GM12878 (cell line): ENCODE measurements at regions not wholly inside any gene's neighbourhood (a gene's known extent, or its start where the extent isn't known, plus 50 kb on each side); places are given as distances from the start of the nearest gene placed in this dataset.

Experiments used
- ATAC-seq: fragments of 200-7000 bp; cut with Tn5 transposase; 3 replicates; pipeline ENCODE4 v1.9.1; 2020; ENCODE audit warnings: mild to moderate bottlenecking, moderate library complexity
- BruUV-seq: library from RNA; stranded (reverse); fragments of 400-500 nt; replicated peaks from 2 replicates; lab custom pipeline; 2021; lab: Mats Ljungman, UMichigan
- CTCF ChIA-PET: fragments of 300-600 bp; sonication (Branson Sonifier 250); formaldehyde crosslinking; extraction: SDS; loops from one replicate; lab custom pipeline; 2021; ENCODE audit warnings: inconsistent platforms; lab: Yijun Ruan, JAX
- POLR2A ChIA-PET: fragments of 350-600 bp; formaldehyde crosslinking; extraction: SDS; loops from one replicate; lab custom pipeline; 2021; ENCODE audit warnings: inconsistent platforms; lab: Charles Lee
- RAD21 ChIA-PET: fragments of 300-600 bp; sonication (Branson Sonifier 250); formaldehyde crosslinking; loops from one replicate; lab custom pipeline; 2023; ENCODE audit warnings: antibody characterized with exemption; ENCODE audit not compliant: unreplicated experiment; lab: Charles Lee
- SMC1A ChIA-PET: fragments of 300-600 bp; sonication (Branson Sonifier 250); formaldehyde crosslinking; loops from one replicate; lab custom pipeline; 2023; ENCODE audit not compliant: unreplicated experiment, uncharacterized antibody; lab: Charles Lee
- DNase-seq: peaks from one replicate; pipeline ENCODE4 v3.0.0-alpha.2; 2011; ENCODE audit warnings: low read depth, low spot score
- FAIRE-seq: peaks from 3 replicates; lab custom pipeline; 2011; peaks lifted over from hg19 to GRCh38; lab: Jason Lieb, UNC
- H2AFZ ChIP-seq: 2 replicates; pipeline ENCODE4 v1.6.0; 2011; ENCODE audit warnings: low read depth, low read length, control low read depth; ENCODE audit not compliant: control insufficient read depth
- H3K27ac ChIP-seq: 2 replicates; pipeline ENCODE4 v1.5.1; 2011; ENCODE audit warnings: control low read depth; ENCODE audit not compliant: control insufficient read depth, insufficient read depth
- H3K27me3 ChIP-seq, 2 experiments: replicated peaks in 1 of 2; 2 replicates each; pipeline versions ENCODE4 v1.6.0 to v1.6.1; 2011; ENCODE audit warnings: low read length in 1 of 2; ENCODE audit not compliant: control insufficient read depth in 2 of 2, insufficient read depth in 2 of 2
- H3K36me3 ChIP-seq, 2 experiments: 2 replicates each; pipeline ENCODE4 v1.5.1; 2011; ENCODE audit warnings: low read length in 1 of 2; ENCODE audit not compliant: control insufficient read depth in 2 of 2, insufficient read depth in 2 of 2
- H3K4me1 ChIP-seq: 2 replicates; pipeline ENCODE4 v1.6.1; 2011; ENCODE audit warnings: mild to moderate bottlenecking, low read length, moderate library complexity, mixed read lengths; ENCODE audit not compliant: control insufficient read depth, insufficient read depth
- H3K4me2 ChIP-seq: 2 replicates; pipeline ENCODE4 v1.6.0; 2011; ENCODE audit warnings: control low read depth; ENCODE audit not compliant: control insufficient read depth, insufficient read depth
- H3K4me3 ChIP-seq: fragments of 200-600 bp; sonication (generic); 2 replicates; pipeline ENCODE4 v1.5.1; 2016
- H3K79me2 ChIP-seq: 2 replicates; pipeline ENCODE4 v1.6.0; 2011; ENCODE audit warnings: low read length; ENCODE audit not compliant: control insufficient read depth, insufficient read depth
- H3K9ac ChIP-seq: 2 replicates; pipeline ENCODE4 v1.8.0; 2011; ENCODE audit warnings: low read length, control low read depth, mixed read lengths; ENCODE audit not compliant: control insufficient read depth, insufficient read depth
- H3K9me3 ChIP-seq: replicated peaks from 3 replicates; pipeline ENCODE4 v1.5.1; 2011; ENCODE audit warnings: mild to moderate bottlenecking, low read length; ENCODE audit not compliant: control insufficient read depth, insufficient read depth
- H4K20me1 ChIP-seq: 2 replicates; pipeline ENCODE4 v1.6.0; 2011; ENCODE audit not compliant: control insufficient read depth, insufficient read depth
- ETV6 ChIP-seq, 2 experiments: fragments of 450-650 bp in 1 of 2; IDR thresholded peaks in 1 of 2; conservative IDR thresholded peaks in 1 of 2; 2 replicates each; pipeline ENCODE4 v1.6.1; 2014; ENCODE audit warnings: antibody characterized with exemption in 1 of 2, borderline replicate concordance in 1 of 2, low read depth in 1 of 2, mild to moderate bottlenecking in 1 of 2, moderate library complexity in 1 of 2
- MLLT1 ChIP-seq: fragments of 450-650 bp; IDR thresholded peaks from 2 replicates; pipeline ENCODE4 v1.6.1; 2016; ENCODE audit warnings: mild to moderate bottlenecking
- WRNIP1 ChIP-seq: IDR thresholded peaks from 2 replicates; pipeline ENCODE4 v1.6.1; 2011; ENCODE audit warnings: low read depth, low read length, improper control_type of control experiment, borderline replicate concordance
- ZNF622 ChIP-seq: fragments of 450-650 bp; IDR thresholded peaks from 2 replicates; pipeline ENCODE4 v1.6.1; 2017; ENCODE audit warnings: mild to moderate bottlenecking, inconsistent platforms
- WGBS: methylation state at CpG from one replicate; pipeline ENCODE4 v1.1.6; 2016; ENCODE audit warnings: low lambda C conversion rate; ENCODE audit not compliant: insufficient replicate concordance, insufficient coverage; ENCODE audit errors: missing lambda C conversion rate; 5-methylcytosine and 5-hydroxymethylcytosine counted together
- in situ Hi-C: fragments of 300-500 bp; cut with MboI; formaldehyde crosslinking; loops from 9 replicates; pipeline ENCODE4 v1.14.3; 2018; ENCODE audit warnings: mixed read lengths
- intact Hi-C: fragments of 100-400 bp; cut with micrococcal nuclease; formaldehyde crosslinking; loops from one replicate; pipeline ENCODE4 v1.14.2; 2022; ENCODE audit not compliant: unreplicated experiment
- TF ChIP-seq, protein P1 (sequence below): fragments of 450-650 bp; IDR thresholded peaks from 2 replicates; pipeline ENCODE4 v1.6.1; 2018; ENCODE audit warnings: borderline replicate concordance, mild to moderate bottlenecking; ENCODE audit not compliant: partially characterized antibody

GRCh38 chr6:63440594-63440993, 120.8 kb upstream of the LGSN start (continued):
- no peak for TF ChIP-seq MLLT1

DNA sequence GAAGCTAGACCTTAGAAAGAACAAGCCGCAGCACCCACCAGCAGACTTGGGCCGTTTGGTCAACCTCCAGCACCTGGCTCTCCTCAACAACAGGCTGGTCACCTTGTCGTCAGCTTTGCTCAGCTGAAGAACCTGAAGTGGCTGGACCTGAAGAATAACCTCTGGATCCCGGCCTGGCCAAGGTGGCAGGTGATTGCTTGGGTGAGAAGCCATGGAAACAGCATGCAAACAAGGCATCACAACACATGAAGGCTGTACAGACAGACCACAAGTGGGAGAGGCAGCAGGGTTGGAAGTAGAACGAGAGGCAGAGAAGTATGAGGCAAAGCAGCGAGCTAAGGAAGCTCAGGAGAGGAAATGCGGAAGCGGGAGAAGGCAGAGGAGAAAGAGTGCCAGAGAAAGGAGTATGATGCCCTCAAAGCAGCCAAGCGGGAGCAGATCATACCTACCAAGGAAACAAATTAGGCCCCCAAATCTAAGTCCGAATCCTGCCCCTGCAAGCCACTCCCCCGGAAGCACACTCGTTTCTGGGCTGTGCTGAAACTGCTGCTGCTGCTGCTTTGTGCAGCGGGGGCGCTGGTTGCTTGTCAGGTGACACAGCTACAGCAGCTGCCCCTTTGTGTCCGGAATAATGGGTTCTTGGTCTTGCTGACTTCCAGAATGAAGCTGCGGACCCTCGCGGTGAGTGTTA, 121.6 kb upstream of the LGSN start:
- Histone ChIP-seq H3K27ac (no peak overlapping the region), H3K79me2 (no peaks in the 10 kb centered on the region), H3K9me3 (no peaks in the 10 kb centered on the region; the same call in 2 of the 3 replicates), H3K4me1 (no peaks in the 10 kb centered on the region), H3K36me3 (no peaks in the 10 kb centered on the region), H2AFZ (no peak overlapping the region), H3K4me2 (no peak overlapping the region), H3K9ac (no peak overlapping the region), H3K4me3 (no peak overlapping the region), H4K20me1 (no peaks in the 10 kb centered on the region), H3K27me3 (no peaks in the 10 kb centered on the region)
- no peak for DNase-seq
- SMC1A ChIA-PET, result interaction anchor here (2.1 kb wide), 1 partner anchor 13 kb away, joined by 4 read pairs; no protein-coding TSS in a partner anchor
- RAD21 ChIA-PET, result no interaction called here
- CTCF ChIA-PET, result interaction anchor here (0.8 to 1.3 kb wide), 3 partner anchors 20 to 361 kb away, joined by 3 read pairs; no protein-coding TSS in a partner anchor
- ATAC-seq, result no peak
- in situ Hi-C loops (no loop called here), intact Hi-C loops (no loop called here)
- POLR2A ChIA-PET, result interaction anchor here (0.6 kb wide), 1 partner anchor 224 kb away, joined by 4 read pairs; no protein-coding TSS in a partner anchor
- no TSS peak for BruUV-seq
- 72% methylated on average over 18 of the region's 18 CpGs for WGBS
- FAIRE-seq, result no peak
- TF ChIP-seq, protein P1, sequence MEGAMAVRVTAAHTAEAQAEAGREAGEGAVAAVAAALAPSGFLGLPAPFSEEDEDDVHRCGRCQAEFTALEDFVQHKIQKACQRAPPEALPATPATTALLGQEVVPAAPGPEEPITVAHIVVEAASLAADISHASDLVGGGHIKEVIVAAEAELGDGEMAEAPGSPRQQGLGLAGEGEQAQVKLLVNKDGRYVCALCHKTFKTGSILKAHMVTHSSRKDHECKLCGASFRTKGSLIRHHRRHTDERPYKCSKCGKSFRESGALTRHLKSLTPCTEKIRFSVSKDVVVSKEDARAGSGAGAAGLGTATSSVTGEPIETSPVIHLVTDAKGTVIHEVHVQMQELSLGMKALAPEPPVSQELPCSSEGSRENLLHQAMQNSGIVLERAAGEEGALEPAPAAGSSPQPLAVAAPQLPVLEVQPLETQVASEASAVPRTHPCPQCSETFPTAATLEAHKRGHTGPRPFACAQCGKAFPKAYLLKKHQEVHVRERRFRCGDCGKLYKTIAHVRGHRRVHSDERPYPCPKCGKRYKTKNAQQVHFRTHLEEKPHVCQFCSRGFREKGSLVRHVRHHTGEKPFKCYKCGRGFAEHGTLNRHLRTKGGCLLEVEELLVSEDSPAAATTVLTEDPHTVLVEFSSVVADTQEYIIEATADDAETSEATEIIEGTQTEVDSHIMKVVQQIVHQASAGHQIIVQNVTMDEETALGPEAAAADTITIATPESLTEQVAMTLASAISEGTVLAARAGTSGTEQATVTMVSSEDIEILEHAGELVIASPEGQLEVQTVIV, result no peak
- TF ChIP-seq ZNF622 (no peak), WRNIP1 (no peak), ETV6 (conservative IDR thresholded peaks at IDR 0.05 in 1 of 2, IDR thresholded peaks at IDR 0.05 in 1 of 2; ENCODE audit: borderline replicate concordance in 1 of 2, low read depth in 1 of 2) (no peak)
